ENCODE measurements at regions not wholly inside any gene's neighbourhood (a gene's known extent, or its start where the extent isn't known, plus 50 kb on each side); places are given as distances from the start of the nearest gene placed in this dataset.

GRCh38 chr15:34663101-34663500 lies 79.7 kb upstream of the GOLGA8B start:
- TF ChIP-seq PKNOX1 (IDR thresholded peaks at IDR 0.05) (no peak), FOXA1 (IDR thresholded peaks at IDR 0.05) (no peak), LEF1 (IDR thresholded peaks at IDR 0.05; ENCODE audit: borderline replicate concordance) (no peak), SP1 (IDR thresholded peaks at IDR 0.05) (no peak), BHLHE40 (IDR thresholded peaks at IDR 0.05; ENCODE audit: borderline replicate concordance) (no peak)

Measured in HEK293T (cell line).